ENCODE measurements at regions not wholly inside any gene's neighbourhood (a gene's known extent, or its start where the extent isn't known, plus 50 kb on each side); places are given as distances from the start of the nearest gene placed in this dataset.

DNA sequence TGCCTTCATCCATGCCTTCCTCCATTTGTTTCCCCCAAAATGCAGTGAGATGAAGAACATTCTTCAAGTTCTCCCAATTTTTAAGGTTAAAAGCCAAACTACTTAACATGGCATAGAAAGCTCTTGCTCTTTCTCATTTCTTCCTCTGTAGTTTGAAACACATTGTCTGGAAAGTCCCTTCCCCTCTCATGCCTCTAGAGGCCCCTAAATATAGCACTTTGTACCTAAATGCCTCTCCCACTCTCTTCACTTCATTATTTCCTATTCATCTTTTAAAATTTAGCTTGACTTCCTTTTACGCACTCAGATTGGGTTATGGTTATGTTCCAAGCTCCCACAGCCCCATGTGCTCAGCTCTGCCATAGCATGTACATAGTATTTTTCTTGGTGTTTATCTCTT lies 389.3 kb downstream of the HDGFL1 start:
- TF ChIP-seq, protein P1, sequence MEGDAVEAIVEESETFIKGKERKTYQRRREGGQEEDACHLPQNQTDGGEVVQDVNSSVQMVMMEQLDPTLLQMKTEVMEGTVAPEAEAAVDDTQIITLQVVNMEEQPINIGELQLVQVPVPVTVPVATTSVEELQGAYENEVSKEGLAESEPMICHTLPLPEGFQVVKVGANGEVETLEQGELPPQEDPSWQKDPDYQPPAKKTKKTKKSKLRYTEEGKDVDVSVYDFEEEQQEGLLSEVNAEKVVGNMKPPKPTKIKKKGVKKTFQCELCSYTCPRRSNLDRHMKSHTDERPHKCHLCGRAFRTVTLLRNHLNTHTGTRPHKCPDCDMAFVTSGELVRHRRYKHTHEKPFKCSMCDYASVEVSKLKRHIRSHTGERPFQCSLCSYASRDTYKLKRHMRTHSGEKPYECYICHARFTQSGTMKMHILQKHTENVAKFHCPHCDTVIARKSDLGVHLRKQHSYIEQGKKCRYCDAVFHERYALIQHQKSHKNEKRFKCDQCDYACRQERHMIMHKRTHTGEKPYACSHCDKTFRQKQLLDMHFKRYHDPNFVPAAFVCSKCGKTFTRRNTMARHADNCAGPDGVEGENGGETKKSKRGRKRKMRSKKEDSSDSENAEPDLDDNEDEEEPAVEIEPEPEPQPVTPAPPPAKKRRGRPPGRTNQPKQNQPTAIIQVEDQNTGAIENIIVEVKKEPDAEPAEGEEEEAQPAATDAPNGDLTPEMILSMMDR (IDR thresholded peaks at IDR 0.05; ENCODE audit: low read depth, low read length), result no peak
- no peak for TF ChIP-seq EZH2phosphoT487 (IDR thresholded peaks at IDR 0.05; ENCODE audit: low read depth)

All from OCI-LY3 (cell line).